K562 (cell line): ENCODE measurements at regions not wholly inside any gene's neighbourhood (a gene's known extent, or its start where the extent isn't known, plus 50 kb on each side); places are given as distances from the start of the nearest gene placed in this dataset.

Source experiments
- E2F8 ChIP-seq: fragments of 450-650 bp; IDR thresholded peaks from 2 replicates; pipeline ENCODE4 v1.7.1; 2018; ENCODE audit warnings: mild to moderate bottlenecking, low read depth; ENCODE audit not compliant: partially characterized antibody
- EHMT2 ChIP-seq: fragments of 450-650 bp; IDR thresholded peaks from 2 replicates; pipeline ENCODE4 v1.6.1; 2018; ENCODE audit warnings: antibody characterized with exemption
- ETV5 ChIP-seq: sonication (generic); formaldehyde crosslinking; IDR thresholded peaks from 2 replicates; pipeline ENCODE4 v1.4.0; 2020; ENCODE audit warnings: low read depth, mild to moderate bottlenecking, missing genetic modification reagents
- PHF20 ChIP-seq: fragments of 450-650 bp; IDR thresholded peaks from 2 replicates; pipeline ENCODE4 v1.6.1; 2018; ENCODE audit not compliant: partially characterized antibody
- PRDM10 ChIP-seq: fragments of 450-650 bp; IDR thresholded peaks from 2 replicates; pipeline ENCODE4 v1.6.1; 2018; ENCODE audit not compliant: partially characterized antibody
- PRPF4 ChIP-seq: fragments of 200-400 bp; formaldehyde crosslinking; IDR thresholded peaks from one replicate; pipeline ENCODE4 v1.6.1; 2017; ENCODE audit warnings: low read length, low read depth, mild to moderate bottlenecking; ENCODE audit not compliant: insufficient read depth, poor library complexity, severe bottlenecking
- RB1 ChIP-seq: fragments of 450-650 bp; IDR thresholded peaks from 2 replicates; pipeline ENCODE4 v1.6.1; 2017; ENCODE audit warnings: low read depth, mild to moderate bottlenecking
- ZBTB2 ChIP-seq: fragments of 450-650 bp; IDR thresholded peaks from 2 replicates; pipeline ENCODE4 v1.6.1; 2016; ENCODE audit warnings: antibody characterized with exemption
- ZBTB40 ChIP-seq, 2 experiments: fragments of 450-650 bp in 1 of 2; sonication (generic) in 1 of 2; formaldehyde crosslinking in 1 of 2; IDR thresholded peaks; 2 replicates each; pipeline versions ENCODE4 v1.7.1 to v1.9.0; 2016 to 2022; ENCODE audit warnings: inconsistent platforms in 1 of 2, mild to moderate bottlenecking in 1 of 2, missing genetic modification reagents in 1 of 2

- TF ChIP-seq PRDM10 (no peak), PRPF4 (no peak), PHF20 (no peak), ZBTB2 (no peak), EHMT2 (no peak), RB1 (no peak), ZBTB40 (IDR thresholded peaks at IDR 0.05) (no peak), ZBTB40 (CRISPR knock-in tag; IDR thresholded peaks at IDR 0.05) (no peak), E2F8 (no peak), ETV5 (CRISPR knock-in tag) (no peak)
Observed at GRCh38 chr2:156874707-156875106, 382.8 kb upstream of the GALNT5 start (continued).
